WTC11 (cell line): ENCODE measurements at regions not wholly inside any gene's neighbourhood (a gene's known extent, or its start where the extent isn't known, plus 50 kb on each side); places are given as distances from the start of the nearest gene placed in this dataset.

Experiments used
- ATAC-seq: fragments of 200-7000 bp; cut with Tn5 transposase; 2 replicates; pipeline ENCODE4 v1.10.0; 2021; ENCODE audit warnings: mild to moderate bottlenecking, moderate library complexity
- CTCF ChIA-PET: fragments of 300-600 bp; sonication (Branson Sonifier 250); formaldehyde crosslinking; loops from one replicate; lab custom pipeline; 2021; ENCODE audit warnings: antibody characterized with exemption; lab: Charles Lee
- POLR2A ChIA-PET: fragments of 350-600 bp; sonication (Branson Sonifier 250); formaldehyde crosslinking; loops from one replicate; lab custom pipeline; 2021; ENCODE audit warnings: antibody characterized with exemption; lab: Charles Lee
- DNase-seq: peaks from one replicate; pipeline ENCODE4 v3.0.0; 2021; ENCODE audit warnings: low spot score
- H3K27ac Mint-ChIP-seq: 2 replicates; pipeline ENCODE4 v1.8.0; 2021; ENCODE audit warnings: mixed read lengths
- H3K27me3 Mint-ChIP-seq: 2 replicates; pipeline ENCODE4 v1.8.0; 2021; ENCODE audit warnings: low read depth, mild to moderate bottlenecking, moderate library complexity, mixed read lengths
- H3K36me3 Mint-ChIP-seq: 2 replicates; pipeline ENCODE4 v1.8.0; 2021; ENCODE audit warnings: mixed read lengths
- H3K4me1 Mint-ChIP-seq: 2 replicates; pipeline ENCODE4 v1.8.0; 2022; ENCODE audit warnings: mixed read lengths
- H3K4me3 Mint-ChIP-seq: 2 replicates; pipeline ENCODE4 v1.8.0; 2021; ENCODE audit warnings: mild to moderate bottlenecking, moderate library complexity, mixed read lengths
- H3K9me3 Mint-ChIP-seq: 2 replicates; pipeline ENCODE4 v1.8.0; 2021; ENCODE audit warnings: mixed read lengths
- ATF1 ChIP-seq: sonication (generic); formaldehyde crosslinking; IDR thresholded peaks from 2 replicates; pipeline ENCODE4 v1.8.1; 2023; ENCODE audit warnings: mild to moderate bottlenecking, moderate library complexity, missing genetic modification reagents
- CREB1 ChIP-seq: sonication (generic); formaldehyde crosslinking; IDR thresholded peaks from 2 replicates; pipeline ENCODE4 v1.8.0; 2023; ENCODE audit warnings: mild to moderate bottlenecking, missing genetic modification reagents
- CREM ChIP-seq: sonication (generic); formaldehyde crosslinking; IDR thresholded peaks from 2 replicates; pipeline ENCODE4 v1.8.1; 2022; ENCODE audit warnings: mild to moderate bottlenecking, missing genetic modification reagents, moderate library complexity
- ESRRA ChIP-seq: sonication (generic); formaldehyde crosslinking; IDR thresholded peaks from 2 replicates; pipeline ENCODE4 v1.8.1; 2022; ENCODE audit warnings: mild to moderate bottlenecking, missing genetic modification reagents, borderline replicate concordance
- ETV6 ChIP-seq: sonication (generic); formaldehyde crosslinking; IDR thresholded peaks from 2 replicates; pipeline ENCODE4 v1.8.1; 2022; ENCODE audit warnings: mild to moderate bottlenecking, missing genetic modification reagents
- FOXP1 ChIP-seq: sonication (generic); formaldehyde crosslinking; IDR thresholded peaks from 2 replicates; pipeline ENCODE4 v1.8.0; 2022; ENCODE audit warnings: missing genetic modification reagents, mild to moderate bottlenecking, moderate library complexity, borderline replicate concordance
- IRF2 ChIP-seq: sonication (generic); formaldehyde crosslinking; IDR thresholded peaks from 2 replicates; pipeline ENCODE4 v1.8.0; 2022; ENCODE audit warnings: low read depth, missing genetic modification reagents, borderline replicate concordance
- MXD4 ChIP-seq: fragments of 250-450 bp; sonication (Bioruptor Pico); IDR thresholded peaks from 2 replicates; pipeline ENCODE4 v1.8.0; 2021; ENCODE audit warnings: mild to moderate bottlenecking, moderate library complexity, borderline replicate concordance
- NR2C2 ChIP-seq: sonication (generic); formaldehyde crosslinking; IDR thresholded peaks from 2 replicates; pipeline ENCODE4 v1.8.0; 2022; ENCODE audit warnings: mild to moderate bottlenecking, missing genetic modification reagents
- RELA ChIP-seq: sonication (generic); formaldehyde crosslinking; IDR thresholded peaks from 2 replicates; pipeline ENCODE4 v1.8.1; 2022; ENCODE audit warnings: missing genetic modification reagents, mild to moderate bottlenecking, borderline replicate concordance
- SOX15 ChIP-seq: fragments of 250-450 bp; sonication (Bioruptor Pico); IDR thresholded peaks from 2 replicates; pipeline ENCODE4 v1.9.0; 2021; ENCODE audit warnings: mild to moderate bottlenecking
- SP1 ChIP-seq: sonication (generic); formaldehyde crosslinking; conservative IDR thresholded peaks from 2 replicates; pipeline ENCODE4 v1.8.1; 2022; ENCODE audit warnings: missing genetic modification reagents
- TEAD4 ChIP-seq: sonication (generic); formaldehyde crosslinking; IDR thresholded peaks from 2 replicates; pipeline ENCODE4 v1.8.0; 2022; ENCODE audit warnings: mild to moderate bottlenecking, missing genetic modification reagents
- TF ChIP-seq, protein P1 (sequence below): sonication (generic); formaldehyde crosslinking; IDR thresholded peaks from 2 replicates; pipeline ENCODE4 v1.8.1; 2022; ENCODE audit warnings: low read depth, mild to moderate bottlenecking, moderate library complexity, missing genetic modification reagents, borderline replicate concordance
- TF ChIP-seq, protein P2 (sequence below): sonication (generic); formaldehyde crosslinking; IDR thresholded peaks from 2 replicates; pipeline ENCODE4 v1.8.0; 2022; ENCODE audit warnings: mild to moderate bottlenecking, missing genetic modification reagents
- TF ChIP-seq, protein P3 (sequence below): sonication (generic); formaldehyde crosslinking; IDR thresholded peaks from 2 replicates; pipeline ENCODE4 v1.8.0; 2023; ENCODE audit warnings: mild to moderate bottlenecking, missing genetic modification reagents
- TF ChIP-seq, protein P4 (sequence below): fragments of 250-450 bp; sonication (Bioruptor Pico); conservative IDR thresholded peaks from 2 replicates; pipeline ENCODE4 v1.9.0; 2021; ENCODE audit warnings: mild to moderate bottlenecking
- TF ChIP-seq, protein P5 (sequence below): sonication (generic); formaldehyde crosslinking; IDR thresholded peaks from 2 replicates; pipeline ENCODE4 v1.8.1; 2022; ENCODE audit warnings: mild to moderate bottlenecking, missing genetic modification reagents, moderate library complexity, borderline replicate concordance

DNA sequence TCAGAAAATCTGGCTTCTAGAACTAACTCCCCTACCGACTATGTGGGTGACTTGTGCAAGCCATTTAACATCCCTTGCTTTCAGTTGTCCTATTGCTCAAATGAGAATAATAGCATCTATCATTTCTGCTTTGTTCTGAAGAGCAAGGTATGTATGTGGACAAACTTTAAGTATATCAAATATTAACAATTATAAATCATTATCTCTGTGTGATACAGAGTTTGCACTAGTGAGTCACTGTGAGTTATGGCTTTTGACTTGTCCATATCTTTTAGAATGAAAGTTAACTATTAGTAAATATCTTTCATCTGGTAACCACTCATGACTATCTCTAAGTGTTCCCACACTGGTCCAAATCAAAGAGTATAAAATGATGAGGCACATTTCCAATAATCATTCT, 812.9 kb upstream of the ADGRL2 start:
- Mint-ChIP-seq H3K4me1 (peaks cover 27% of the 10 kb centered on the region), H3K4me3 (no peak overlapping the region), H3K27ac (no peak overlapping the region), H3K27me3 (no peaks in the 10 kb centered on the region), H3K36me3 (no peaks in the 10 kb centered on the region), H3K9me3 (no peaks in the 10 kb centered on the region)
- no peak for ATAC-seq
- CTCF ChIA-PET = no interaction called here
- TF ChIP-seq FOXP1 (CRISPR knock-in tag) (no peak), IRF2 (CRISPR knock-in tag) (no peak), ATF1 (CRISPR knock-in tag) (no peak), SP1 (CRISPR knock-in tag) (no peak), CREB1 (no peak), CREM (CRISPR knock-in tag) (no peak), SOX15 (CRISPR knock-in tag) (no peak), ETV6 (CRISPR knock-in tag) (no peak), MXD4 (CRISPR knock-in tag) (no peak), TEAD4 (CRISPR knock-in tag) (no peak), NR2C2 (no peak), RELA (CRISPR knock-in tag) (no peak), ESRRA (CRISPR knock-in tag) (no peak)
- TF ChIP-seq, protein P1, sequence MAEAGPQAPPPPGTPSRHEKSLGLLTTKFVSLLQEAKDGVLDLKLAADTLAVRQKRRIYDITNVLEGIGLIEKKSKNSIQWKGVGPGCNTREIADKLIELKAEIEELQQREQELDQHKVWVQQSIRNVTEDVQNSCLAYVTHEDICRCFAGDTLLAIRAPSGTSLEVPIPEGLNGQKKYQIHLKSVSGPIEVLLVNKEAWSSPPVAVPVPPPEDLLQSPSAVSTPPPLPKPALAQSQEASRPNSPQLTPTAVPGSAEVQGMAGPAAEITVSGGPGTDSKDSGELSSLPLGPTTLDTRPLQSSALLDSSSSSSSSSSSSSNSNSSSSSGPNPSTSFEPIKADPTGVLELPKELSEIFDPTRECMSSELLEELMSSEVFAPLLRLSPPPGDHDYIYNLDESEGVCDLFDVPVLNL (CRISPR knock-in tag) = no peak
- TF ChIP-seq, protein P2, sequence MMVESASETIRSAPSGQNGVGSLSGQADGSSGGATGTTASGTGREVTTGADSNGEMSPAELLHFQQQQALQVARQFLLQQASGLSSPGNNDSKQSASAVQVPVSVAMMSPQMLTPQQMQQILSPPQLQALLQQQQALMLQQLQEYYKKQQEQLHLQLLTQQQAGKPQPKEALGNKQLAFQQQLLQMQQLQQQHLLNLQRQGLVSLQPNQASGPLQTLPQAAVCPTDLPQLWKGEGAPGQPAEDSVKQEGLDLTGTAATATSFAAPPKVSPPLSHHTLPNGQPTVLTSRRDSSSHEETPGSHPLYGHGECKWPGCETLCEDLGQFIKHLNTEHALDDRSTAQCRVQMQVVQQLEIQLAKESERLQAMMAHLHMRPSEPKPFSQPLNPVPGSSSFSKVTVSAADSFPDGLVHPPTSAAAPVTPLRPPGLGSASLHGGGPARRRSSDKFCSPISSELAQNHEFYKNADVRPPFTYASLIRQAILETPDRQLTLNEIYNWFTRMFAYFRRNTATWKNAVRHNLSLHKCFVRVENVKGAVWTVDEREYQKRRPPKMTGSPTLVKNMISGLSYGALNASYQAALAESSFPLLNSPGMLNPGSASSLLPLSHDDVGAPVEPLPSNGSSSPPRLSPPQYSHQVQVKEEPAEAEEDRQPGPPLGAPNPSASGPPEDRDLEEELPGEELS (CRISPR knock-in tag) = no peak
- TF ChIP-seq, protein P3, sequence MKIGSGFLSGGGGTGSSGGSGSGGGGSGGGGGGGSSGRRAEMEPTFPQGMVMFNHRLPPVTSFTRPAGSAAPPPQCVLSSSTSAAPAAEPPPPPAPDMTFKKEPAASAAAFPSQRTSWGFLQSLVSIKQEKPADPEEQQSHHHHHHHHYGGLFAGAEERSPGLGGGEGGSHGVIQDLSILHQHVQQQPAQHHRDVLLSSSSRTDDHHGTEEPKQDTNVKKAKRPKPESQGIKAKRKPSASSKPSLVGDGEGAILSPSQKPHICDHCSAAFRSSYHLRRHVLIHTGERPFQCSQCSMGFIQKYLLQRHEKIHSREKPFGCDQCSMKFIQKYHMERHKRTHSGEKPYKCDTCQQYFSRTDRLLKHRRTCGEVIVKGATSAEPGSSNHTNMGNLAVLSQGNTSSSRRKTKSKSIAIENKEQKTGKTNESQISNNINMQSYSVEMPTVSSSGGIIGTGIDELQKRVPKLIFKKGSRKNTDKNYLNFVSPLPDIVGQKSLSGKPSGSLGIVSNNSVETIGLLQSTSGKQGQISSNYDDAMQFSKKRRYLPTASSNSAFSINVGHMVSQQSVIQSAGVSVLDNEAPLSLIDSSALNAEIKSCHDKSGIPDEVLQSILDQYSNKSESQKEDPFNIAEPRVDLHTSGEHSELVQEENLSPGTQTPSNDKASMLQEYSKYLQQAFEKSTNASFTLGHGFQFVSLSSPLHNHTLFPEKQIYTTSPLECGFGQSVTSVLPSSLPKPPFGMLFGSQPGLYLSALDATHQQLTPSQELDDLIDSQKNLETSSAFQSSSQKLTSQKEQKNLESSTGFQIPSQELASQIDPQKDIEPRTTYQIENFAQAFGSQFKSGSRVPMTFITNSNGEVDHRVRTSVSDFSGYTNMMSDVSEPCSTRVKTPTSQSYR = no peak
- TF ChIP-seq, protein P4, sequence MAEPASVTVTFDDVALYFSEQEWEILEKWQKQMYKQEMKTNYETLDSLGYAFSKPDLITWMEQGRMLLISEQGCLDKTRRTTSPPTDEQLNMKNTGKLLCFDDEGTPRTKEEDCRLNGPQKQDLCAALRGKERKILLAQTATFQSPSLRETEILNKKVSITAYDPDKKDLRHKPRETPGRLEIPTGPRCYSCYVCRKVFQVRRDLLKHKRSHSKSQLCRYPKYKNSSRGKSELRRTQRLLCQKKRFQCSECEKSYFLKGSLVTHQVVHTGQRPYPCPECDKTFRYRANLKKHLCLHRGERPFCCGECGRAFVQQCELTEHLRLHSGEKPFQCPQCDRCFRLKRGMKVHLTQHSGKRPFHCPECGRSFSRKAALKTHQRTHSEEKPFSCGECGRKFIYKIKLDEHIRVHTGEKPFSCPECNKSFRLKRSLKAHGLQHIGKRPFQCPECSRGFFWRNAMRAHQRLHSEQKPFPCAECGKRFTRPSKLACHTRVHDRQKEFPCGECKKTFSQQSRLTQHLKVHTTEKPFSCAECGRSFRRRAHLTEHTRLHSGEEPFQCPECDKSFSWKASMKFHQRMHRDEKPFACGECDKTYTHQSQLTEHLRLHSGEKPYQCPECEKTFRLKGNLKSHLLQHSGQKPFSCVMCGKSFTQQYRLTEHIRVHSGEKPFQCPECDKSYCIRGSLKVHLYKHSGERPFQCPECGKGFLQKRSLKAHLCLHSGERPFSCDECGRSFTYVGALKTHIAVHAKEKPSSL (CRISPR knock-in tag) = no peak
- TF ChIP-seq, protein P5, sequence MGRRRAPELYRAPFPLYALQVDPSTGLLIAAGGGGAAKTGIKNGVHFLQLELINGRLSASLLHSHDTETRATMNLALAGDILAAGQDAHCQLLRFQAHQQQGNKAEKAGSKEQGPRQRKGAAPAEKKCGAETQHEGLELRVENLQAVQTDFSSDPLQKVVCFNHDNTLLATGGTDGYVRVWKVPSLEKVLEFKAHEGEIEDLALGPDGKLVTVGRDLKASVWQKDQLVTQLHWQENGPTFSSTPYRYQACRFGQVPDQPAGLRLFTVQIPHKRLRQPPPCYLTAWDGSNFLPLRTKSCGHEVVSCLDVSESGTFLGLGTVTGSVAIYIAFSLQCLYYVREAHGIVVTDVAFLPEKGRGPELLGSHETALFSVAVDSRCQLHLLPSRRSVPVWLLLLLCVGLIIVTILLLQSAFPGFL (CRISPR knock-in tag) = no peak
- DNase-seq = no peak
- POLR2A ChIA-PET = no interaction called here
